HFFc6 (cell line): ENCODE measurements at regions not wholly inside any gene's neighbourhood (a gene's known extent, or its start where the extent isn't known, plus 50 kb on each side); places are given as distances from the start of the nearest gene placed in this dataset.
A peak's percentile ranks its signal among the peaks of the same experiment; 100 is the strongest.

Source experiments
- DNase-seq: peaks from one replicate; pipeline ENCODE4 v3.0.0-alpha.2; 2018
- H3K27ac Mint-ChIP-seq: 2 replicates; pipeline ENCODE4 v1.8.0; 2020; ENCODE audit warnings: mild to moderate bottlenecking, mixed read lengths
- H3K27me3 Mint-ChIP-seq: 2 replicates; pipeline ENCODE4 v1.8.0; 2021; ENCODE audit warnings: mild to moderate bottlenecking, moderate library complexity, mixed read lengths; ENCODE audit not compliant: insufficient read depth
- H3K36me3 Mint-ChIP-seq: 2 replicates; pipeline ENCODE4 v1.8.0; 2021; ENCODE audit warnings: low read depth, mixed read lengths
- H3K4me1 Mint-ChIP-seq: 2 replicates; pipeline ENCODE4 v1.8.0; 2020; ENCODE audit warnings: low read depth, mixed read lengths
- H3K4me3 Mint-ChIP-seq: 2 replicates; pipeline ENCODE4 v1.8.0; 2020; ENCODE audit warnings: mild to moderate bottlenecking, moderate library complexity, mixed read lengths
- H3K9me3 Mint-ChIP-seq: 2 replicates; pipeline ENCODE4 v1.8.0; 2020; ENCODE audit warnings: mild to moderate bottlenecking, mixed read lengths
- TF ChIP-seq, protein P1 (sequence below): fragments of 200-600 bp; sonication (generic); IDR thresholded peaks from 2 replicates; pipeline ENCODE4 v1.5.0; 2021; ENCODE audit warnings: antibody characterized with exemption, mild to moderate bottlenecking

DNA sequence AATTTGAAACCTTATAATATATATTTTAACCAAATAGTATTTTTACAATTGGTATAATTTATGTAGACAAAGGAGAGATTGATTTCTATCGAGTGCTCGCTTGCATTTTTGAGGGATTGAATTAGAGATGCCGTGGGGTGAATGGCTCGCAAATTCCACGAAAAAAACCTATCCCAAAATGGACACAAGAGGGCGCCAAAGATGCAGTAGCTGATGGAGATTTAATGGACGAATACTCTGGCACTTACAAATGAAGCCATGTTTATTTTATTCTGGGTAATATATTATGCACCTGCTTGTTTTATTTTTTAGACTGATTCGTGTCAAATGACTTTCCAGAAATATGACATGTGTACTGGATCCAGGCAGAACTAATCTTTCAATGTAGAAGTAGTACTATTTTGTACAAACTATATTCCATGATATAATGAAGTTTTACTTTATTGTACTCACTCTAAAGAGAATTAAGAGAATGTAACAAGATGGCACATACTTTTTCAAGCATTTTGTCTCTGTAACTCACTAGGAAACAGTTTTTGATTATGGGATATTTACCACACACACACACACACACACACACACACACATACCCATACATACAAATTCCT lies 505.4 kb downstream of the PLCL1 start:
- Mint-ChIP-seq H3K9me3 (no peaks in the 10 kb centered on the region), H3K27ac (no peak overlapping the region), H3K36me3 (no peaks in the 10 kb centered on the region), H3K4me1 (no peaks in the 10 kb centered on the region; the same call in 1 of the 2 replicates), H3K4me3 (no peak overlapping the region), H3K27me3 (peaks cover 8% of the 10 kb centered on the region)
- DNase-seq = peak; percentile 42
- TF ChIP-seq, protein P1, sequence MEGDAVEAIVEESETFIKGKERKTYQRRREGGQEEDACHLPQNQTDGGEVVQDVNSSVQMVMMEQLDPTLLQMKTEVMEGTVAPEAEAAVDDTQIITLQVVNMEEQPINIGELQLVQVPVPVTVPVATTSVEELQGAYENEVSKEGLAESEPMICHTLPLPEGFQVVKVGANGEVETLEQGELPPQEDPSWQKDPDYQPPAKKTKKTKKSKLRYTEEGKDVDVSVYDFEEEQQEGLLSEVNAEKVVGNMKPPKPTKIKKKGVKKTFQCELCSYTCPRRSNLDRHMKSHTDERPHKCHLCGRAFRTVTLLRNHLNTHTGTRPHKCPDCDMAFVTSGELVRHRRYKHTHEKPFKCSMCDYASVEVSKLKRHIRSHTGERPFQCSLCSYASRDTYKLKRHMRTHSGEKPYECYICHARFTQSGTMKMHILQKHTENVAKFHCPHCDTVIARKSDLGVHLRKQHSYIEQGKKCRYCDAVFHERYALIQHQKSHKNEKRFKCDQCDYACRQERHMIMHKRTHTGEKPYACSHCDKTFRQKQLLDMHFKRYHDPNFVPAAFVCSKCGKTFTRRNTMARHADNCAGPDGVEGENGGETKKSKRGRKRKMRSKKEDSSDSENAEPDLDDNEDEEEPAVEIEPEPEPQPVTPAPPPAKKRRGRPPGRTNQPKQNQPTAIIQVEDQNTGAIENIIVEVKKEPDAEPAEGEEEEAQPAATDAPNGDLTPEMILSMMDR = peak; percentile 96

DNA sequence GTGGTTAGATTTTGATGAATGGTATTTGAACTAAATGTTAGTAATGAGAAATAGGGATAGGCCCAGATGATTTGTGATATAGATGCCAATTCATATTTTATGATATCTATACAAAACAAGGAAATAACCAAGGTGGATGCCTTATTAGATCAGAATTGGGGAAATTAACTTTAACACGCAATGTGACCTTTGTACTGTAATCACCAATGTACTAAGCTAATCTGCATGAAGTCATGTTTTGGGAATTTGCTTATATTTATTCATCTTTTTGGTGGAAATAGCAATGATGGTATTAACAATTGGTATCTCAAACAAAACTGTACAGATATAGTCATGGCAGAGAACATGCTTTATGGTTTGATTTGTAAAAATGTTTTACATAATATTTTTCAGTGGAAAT lies 504.7 kb downstream of the PLCL1 start:
- DNase-seq = no peak
- no peak overlapping the region for H3K27ac Mint-ChIP-seq
- no peaks in the 10 kb centered on the region for H3K9me3 Mint-ChIP-seq
- TF ChIP-seq, protein P1 = no peak
- H3K27me3 Mint-ChIP-seq = peaks cover 8% of the 10 kb centered on the region
- no peak overlapping the region for H3K4me3 Mint-ChIP-seq
- no peaks in the 10 kb centered on the region; the same call in 1 of the 2 replicates for H3K4me1 Mint-ChIP-seq
- H3K36me3 Mint-ChIP-seq = no peaks in the 10 kb centered on the region

DNA sequence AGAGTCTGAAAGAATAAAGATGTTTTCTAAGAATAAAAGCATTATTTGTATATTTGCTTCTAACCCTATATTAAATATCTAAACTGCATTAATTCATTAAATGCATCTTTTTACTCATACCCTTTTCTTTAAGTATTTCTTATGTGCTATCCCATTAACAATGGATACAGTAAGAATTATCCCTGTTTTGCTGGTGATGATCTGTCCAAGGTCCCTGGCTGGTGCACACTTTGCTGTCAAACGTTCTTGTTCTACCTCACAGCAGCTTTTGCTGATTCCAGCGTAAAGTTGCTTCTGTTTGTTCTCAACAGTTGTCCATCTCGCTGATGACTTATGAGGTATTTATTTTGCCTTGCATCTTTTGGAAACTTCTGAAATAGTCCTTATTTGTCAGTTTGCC lies 504.0 kb downstream of the PLCL1 start:
- Mint-ChIP-seq H3K27me3 (peaks cover 8% of the 10 kb centered on the region), H3K4me3 (no peak overlapping the region), H3K27ac (no peak overlapping the region), H3K4me1 (no peaks in the 10 kb centered on the region), H3K36me3 (no peaks in the 10 kb centered on the region), H3K9me3 (no peaks in the 10 kb centered on the region)
- TF ChIP-seq, protein P1 = no peak
- no peak for DNase-seq

DNA sequence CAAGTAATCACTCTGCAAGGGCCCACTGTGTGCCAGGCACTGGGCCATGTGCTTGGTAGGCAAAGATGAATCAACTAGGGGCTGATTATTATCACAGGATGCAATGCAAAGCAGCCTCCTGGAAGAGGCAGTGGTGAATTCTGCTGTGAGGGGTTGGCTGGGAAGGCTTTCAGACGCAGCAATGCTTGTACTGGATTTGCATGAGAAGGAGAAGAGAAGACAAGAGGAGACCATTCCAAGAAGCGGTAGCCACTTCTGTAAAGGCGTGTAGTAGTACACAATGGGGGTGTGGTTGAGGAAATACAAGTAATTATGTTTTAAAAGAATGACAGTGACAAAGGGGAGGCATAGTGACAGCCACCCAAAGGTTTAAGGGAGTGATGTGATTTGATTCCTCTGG lies 502.7 kb downstream of the PLCL1 start:
- DNase-seq = no peak
- H3K36me3 Mint-ChIP-seq = no peaks in the 10 kb centered on the region
- H3K27ac Mint-ChIP-seq = no peak overlapping the region
- H3K4me3 Mint-ChIP-seq = no peak overlapping the region
- no peaks in the 10 kb centered on the region for H3K9me3 Mint-ChIP-seq
- H3K27me3 Mint-ChIP-seq = peaks cover 8% of the 10 kb centered on the region
- no peaks in the 10 kb centered on the region for H3K4me1 Mint-ChIP-seq
- TF ChIP-seq, protein P1 = no peak

DNA sequence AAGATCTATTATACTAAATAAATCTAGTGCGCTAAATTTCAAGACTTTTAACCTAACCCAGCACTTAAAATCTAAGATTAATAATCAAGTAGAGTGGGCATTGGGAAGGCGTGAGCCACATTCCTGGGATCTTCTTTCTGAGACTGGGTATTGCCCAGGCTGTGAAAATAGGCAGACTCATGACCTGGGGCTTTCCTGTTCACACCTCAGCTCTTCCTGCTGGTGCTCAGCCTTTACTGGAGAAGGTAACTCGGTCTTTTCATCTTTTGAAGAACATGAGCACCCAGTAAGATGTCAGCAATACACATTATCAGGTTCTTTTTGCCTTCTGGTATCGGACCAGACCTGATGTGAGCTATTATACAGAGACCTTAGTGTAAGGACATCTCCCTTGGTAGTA lies 500.5 kb downstream of the PLCL1 start:
- no peaks in the 10 kb centered on the region for H3K36me3 Mint-ChIP-seq
- H3K27ac Mint-ChIP-seq = no peak overlapping the region
- no peaks in the 10 kb centered on the region for H3K9me3 Mint-ChIP-seq
- TF ChIP-seq, protein P1 = no peak
- no peak overlapping the region for H3K4me3 Mint-ChIP-seq
- no peak for DNase-seq
- peaks cover 19% of the 10 kb centered on the region for H3K27me3 Mint-ChIP-seq
- H3K4me1 Mint-ChIP-seq = no peaks in the 10 kb centered on the region
